GM18517 (cell line): ENCODE measurements at regions not wholly inside any gene's neighbourhood (a gene's known extent, or its start where the extent isn't known, plus 50 kb on each side); places are given as distances from the start of the nearest gene placed in this dataset.

Experiments used
- ATAC-seq: cut with Tn5 transposase; IDR thresholded peaks from one replicate; pipeline ENCODE4 v1.9.1; 2021; ENCODE audit warnings: mild to moderate bottlenecking, moderate library complexity; ENCODE audit not compliant: unreplicated experiment

DNA sequence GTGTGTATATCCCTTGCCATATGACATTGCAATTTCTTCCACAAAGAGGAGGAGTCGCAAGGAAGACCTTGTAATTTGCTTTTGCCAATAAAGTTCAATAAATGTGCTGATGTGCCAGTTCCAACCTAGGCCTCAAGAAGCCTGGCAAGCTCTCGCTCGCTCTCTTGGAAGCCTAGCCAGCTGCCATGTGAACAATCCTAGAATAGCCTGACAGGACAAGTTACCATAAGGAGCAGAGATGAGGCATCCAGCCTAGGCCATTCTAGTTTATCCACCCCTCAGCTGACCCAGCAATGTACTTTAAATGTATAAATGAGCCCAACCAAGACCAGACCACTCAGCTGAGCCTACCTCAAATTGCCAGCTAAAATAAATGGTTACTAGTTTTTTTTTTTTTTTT, 145.7 kb upstream of the QRFPR start:
- ATAC-seq: no peak

DNA sequence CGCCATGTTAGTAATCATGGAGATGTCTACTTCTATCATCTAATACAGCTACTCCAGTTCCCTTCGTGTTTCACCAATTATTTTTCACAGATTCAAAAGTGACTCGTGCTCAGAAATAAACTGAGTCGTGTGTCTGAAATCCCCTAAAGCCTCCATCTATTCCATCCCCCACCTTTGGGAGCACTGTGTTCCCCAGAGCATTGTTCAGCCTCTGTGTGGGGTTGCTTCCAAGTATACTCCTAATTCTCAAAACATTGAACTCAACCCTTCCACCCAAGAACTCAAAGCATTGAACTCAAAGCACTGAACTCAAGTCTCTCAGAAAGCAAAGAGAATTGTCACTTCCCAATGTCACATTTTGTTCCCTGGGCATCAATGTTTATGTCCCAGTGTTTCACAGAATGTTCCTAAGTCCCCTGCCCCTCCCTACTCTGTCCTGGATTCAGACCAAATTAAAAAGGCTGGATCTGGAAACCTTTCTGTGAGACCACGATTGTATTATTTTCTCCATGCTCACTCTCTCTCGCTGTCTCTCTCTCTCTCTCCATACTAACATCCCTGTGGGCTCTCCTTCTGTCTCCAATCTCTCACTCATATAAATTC, 138.5 kb upstream of the QRFPR start:
- ATAC-seq: no peak

DNA sequence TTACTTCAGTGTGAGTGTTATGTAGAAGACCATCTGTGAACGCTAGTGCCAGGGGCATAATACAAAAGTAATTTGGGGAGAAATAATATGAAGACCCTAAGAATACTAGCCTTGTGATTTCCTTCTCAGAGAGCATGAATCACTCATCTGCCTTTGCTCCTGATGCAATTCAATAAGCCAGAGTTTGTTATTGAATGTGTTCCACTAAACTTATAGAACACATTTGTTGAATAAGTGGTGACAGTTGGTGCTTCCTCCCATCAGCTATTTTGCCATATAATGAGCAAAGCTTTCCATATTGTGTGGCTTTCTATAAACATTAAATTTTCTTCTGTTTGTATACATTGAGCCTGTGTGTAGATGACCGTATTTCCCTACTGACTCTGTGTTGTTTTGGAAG, 136.4 kb upstream of the QRFPR start:
- no peak for ATAC-seq

DNA sequence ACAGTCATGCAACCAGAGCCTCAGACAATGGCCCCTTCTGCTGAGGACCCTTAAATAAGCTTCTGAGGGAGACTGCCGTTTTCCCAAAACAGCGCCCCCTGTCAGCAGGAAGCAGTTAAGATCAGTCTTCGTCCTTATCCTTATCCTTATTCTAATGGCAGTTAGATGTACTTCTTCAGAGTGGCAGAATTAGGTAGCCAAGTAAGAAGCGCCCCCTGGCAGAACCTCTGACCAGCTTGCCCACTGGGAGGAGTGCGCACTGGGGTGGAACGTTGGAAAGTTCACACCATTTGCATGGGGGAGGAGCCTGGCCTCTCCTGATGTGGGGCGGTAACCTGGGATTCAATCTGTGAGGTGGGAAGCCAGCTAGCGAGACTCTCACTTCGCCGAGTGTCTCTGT, 133.6 kb upstream of the QRFPR start:
- no peak for ATAC-seq

DNA sequence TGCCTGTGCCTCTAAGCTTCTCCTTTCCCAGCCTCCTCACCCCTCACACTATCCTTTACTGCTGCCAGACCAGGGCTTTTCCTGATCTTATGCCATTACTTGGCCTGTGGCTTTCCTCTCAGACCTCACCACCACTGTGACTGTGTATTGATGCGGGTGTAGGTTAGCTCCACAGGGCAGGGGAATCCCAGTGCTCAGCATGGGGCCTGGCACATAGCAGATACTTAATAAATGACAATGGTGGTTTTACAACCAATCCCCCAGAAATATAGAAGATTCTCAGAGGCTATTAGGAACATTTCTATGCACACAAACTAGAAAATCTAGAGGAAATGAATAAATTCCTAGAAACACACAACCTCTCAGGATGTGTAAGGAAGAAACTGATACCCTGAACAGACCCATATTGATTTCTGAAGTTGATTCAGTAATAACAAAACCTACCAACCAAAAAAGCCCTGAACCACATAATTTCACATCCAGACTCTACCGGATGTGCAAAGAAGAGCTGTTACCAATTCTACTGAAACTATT, 129.6 kb upstream of the QRFPR start:
- ATAC-seq: peak; percentile 71

DNA sequence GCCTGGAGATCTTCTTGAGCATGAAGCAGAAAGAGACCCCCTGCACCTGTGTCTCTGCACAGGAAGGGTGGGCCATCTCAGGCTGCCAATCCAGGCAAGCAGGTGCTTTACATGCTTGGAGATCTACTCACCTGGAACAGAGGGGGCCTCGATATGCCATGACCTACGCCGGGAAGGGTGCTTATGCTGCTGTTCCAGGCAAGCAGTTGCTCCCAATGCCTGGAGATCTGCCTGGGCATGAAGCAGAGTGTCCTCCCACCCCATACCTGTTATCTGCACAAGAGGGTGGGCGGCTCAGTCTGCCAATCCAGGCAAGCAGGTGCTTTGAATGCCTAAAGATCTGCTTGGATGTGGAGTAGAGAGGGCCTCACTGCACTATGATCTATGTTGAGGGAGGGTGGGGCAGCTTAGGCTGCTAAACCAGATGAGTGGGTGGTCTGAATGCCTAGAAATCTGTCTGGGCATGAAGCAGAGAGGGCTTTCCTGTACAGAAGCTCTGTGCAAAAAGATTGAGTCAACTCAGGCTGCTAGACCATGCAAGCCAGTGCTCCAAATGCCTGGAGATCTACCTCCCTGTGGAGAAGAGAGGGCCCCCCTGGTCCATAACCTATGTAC, 104.5 kb upstream of the QRFPR start:
- no peak for ATAC-seq

DNA sequence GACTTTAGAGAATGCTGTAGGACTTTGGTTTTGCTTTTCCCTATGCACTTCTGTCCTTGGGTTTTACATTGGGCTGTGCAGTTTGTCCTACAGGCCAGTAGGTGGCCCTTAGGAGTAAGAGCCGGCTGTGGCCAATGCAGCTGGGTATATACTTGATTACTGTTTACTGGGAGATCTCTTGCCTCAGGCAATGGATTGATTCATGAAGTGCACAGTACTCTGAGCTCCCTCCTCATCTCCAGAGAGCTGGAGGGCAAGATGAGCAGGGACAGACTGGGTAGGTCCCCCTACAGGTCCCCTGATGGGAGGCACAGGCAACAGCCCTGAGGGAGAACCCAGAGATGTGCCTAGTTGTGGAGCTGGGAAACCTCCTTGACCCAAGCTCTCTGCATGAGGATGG, 103.8 kb upstream of the QRFPR start:
- ATAC-seq: peak; percentile 95

DNA sequence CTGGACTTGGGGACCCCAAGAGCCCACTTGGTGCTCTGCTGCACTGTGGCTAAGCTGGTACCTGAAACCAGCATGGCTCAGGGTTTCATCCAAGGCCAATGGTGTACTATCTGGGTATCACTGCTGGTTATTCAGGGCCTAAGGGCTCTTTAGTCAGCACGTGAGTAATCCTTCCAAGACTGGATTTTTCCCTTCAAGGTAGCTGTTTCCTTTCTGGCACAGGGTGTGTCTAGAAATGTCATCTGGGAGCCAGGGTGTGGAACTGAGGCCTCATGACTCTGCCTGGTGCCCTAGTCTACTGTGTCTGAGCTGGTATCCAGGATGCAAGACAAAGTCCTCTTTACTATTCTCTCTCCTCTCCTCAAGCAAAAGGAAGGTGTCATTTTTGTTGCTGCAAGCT, 99.0 kb upstream of the QRFPR start:
- ATAC-seq: no peak

DNA sequence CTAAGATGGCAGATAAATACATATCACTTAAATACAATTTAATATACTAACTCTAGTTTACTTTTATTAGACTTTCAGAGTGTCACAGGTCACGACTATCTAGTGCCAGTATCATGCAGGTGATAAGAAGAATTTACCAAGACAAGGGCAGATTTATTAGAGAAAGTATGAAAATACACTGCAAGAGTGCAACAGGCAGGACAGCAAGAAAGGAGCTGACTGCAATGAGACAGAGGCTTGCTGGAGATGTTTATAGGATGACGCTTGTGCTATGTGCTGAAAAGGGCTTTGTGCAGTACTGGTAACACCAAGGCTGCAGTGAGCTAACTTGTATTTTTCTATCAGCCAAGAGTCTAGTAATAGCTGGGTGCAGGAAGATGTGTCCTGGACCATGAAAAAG, 96.7 kb upstream of the QRFPR start:
- ATAC-seq: no peak

DNA sequence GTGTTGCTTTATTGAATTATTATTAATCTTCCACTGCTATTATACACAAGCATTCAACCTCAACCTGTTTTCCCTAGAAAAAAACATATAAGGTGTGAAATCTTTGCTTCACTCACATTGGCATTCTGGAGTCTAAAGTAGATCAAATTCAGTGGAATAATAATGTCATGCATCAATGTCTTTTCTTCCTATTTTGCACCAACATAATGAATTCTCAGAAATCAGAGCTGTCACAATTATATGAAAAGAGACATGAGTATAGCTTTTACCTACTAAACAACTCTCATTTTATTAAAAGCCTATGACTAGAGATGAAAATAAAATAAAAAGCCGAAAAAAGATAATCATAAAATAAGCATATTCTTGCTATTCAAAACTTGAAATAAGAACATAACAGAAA, 96.3 kb upstream of the QRFPR start:
- no peak for ATAC-seq

DNA sequence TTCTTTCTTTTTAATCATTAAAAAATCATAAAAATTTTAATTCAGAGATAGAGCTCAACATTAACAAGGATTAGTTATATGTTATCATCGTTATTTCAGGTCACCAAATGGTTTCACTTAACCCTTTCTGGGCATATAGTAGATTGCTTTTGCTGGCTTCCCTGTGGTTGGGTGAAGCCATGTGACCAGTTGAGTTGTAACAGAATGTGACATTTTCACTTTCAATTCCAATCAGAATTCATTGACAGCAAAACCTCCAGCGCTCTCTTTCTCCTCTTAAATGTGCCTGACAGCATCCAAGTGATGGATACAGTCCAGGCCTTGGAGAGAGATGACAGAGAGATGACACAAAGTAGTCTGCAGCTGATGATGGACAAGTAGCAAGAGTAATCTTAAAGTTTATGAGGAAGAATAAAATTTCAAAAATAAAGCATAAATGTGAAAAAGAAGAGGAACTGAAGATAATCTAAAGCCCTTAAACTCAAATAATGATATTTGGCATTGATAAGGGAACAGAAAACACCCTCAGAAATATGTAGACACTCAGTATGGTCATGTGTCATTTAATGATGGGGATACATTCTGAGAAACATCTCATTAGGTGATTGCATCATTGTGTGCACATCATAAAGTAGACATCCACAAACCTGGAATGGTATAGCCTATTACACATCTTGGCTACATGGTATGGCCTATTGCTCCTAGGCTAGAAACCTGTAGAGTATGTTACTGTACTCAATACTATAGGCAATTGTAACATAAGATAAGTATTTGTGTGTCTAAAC, 92.3 kb upstream of the QRFPR start:
- ATAC-seq: peak; percentile 59

DNA sequence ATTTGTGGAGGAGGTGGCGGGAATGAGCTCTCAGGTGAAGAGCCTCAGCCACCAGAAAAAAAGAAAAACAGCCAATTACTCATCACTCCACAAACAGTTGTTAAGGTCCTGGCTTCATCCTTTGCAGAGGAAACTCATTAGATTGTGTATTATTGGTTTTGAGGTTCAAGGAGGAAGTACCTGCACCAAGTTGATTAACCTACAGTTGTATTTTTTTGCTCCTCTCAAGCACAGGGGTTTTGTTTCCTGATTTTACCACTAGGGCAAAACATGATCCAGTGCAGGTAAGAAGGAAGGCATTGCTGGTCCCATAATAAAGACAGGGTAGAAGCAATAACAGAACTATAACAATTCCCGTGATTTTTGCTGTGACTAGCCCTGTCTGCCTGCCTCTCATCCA, 84.0 kb upstream of the QRFPR start:
- ATAC-seq: no peak

DNA sequence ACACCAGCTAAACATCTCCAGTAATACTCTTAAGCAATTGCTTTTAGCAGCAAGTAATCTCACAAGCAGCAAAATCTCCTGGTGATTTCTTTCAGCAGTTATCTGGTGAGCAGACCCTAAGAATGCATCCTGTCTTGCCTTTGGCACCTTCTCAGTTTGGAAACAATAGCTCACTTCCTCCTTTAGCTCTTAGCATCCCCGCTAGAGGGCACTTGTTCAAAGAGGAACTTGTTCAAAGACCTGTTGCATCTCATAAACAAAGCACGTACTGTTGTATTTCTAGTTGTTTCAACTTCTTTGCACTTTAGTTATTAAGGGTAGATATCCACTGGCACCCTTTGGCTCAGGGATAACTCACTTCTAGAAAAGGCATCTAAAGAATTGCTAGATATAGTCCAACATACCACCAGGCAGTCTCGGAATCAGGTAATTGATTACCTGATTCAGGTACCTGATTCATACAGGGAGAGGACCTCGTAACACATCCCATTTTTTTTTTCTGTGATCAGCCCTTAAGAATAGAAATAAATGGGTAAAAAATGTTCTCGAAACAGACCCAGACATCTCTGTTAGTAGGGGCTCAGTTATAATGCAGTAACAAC, 81.9 kb upstream of the QRFPR start:
- peak; percentile 95 for ATAC-seq

DNA sequence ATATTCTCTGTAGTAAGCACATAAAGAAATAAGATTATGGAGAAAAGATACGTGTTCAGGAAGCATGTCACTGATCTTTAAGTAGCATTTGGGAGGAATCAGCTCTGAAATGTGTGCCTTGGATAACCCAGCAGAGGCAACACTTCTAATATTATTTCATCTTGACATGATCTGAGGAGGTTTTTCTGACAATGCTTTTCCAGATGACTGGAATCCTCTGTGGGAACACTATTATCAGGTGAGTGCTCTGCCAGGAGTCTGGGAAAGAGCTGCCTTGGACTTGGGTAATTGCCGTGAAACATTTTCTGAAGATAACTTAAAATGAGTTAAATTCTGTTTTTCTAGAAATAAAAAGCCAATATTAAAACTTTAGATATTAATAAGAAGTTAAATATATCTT, 78.2 kb upstream of the QRFPR start:
- ATAC-seq: no peak

DNA sequence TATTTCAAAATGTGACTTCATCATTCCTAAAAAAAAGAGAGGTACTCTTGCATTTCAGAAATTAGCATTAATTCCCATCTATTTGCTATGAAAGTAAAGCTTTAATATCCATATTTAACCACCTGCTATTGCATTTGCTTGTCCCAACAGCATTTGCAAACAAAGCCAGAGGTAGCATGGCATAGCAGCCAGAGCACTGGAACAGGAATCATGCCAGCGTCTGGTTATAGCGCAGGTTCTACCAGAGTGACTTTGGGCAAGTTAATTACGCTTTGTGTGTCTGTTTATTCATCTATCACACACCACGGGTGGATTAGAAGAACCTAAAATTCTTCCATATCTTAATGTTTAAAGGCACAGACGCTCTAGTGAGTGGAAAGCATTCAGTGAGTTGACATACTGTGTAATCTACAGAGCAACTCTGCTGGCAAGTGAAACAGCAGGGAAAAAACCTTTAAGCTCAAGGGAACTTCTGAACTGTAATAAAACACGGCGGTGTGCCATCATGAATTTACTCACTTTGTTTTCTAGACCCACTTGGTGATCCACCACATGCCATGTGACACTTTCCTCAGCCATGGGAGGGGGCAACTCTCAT, 76.6 kb upstream of the QRFPR start:
- ATAC-seq: no peak

DNA sequence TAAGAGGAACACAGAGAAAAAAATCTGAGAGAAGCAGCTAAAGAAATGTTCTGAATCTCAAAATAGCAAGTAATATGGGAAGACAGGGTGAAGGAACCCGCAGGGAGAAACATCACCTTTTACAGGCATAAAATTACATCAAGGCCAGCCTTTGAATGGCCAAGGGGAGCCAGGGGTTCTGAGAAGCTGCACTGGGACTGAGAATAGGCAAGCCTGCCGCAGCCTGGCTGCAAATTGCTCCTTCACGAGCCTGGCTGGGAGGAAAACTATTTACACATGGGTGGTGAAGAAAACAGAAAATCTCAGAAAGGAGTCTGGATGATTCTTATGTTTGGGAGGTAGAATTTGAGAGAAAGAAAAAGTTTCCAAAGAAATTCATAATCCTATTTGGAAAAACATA, 74.5 kb upstream of the QRFPR start:
- no peak for ATAC-seq

DNA sequence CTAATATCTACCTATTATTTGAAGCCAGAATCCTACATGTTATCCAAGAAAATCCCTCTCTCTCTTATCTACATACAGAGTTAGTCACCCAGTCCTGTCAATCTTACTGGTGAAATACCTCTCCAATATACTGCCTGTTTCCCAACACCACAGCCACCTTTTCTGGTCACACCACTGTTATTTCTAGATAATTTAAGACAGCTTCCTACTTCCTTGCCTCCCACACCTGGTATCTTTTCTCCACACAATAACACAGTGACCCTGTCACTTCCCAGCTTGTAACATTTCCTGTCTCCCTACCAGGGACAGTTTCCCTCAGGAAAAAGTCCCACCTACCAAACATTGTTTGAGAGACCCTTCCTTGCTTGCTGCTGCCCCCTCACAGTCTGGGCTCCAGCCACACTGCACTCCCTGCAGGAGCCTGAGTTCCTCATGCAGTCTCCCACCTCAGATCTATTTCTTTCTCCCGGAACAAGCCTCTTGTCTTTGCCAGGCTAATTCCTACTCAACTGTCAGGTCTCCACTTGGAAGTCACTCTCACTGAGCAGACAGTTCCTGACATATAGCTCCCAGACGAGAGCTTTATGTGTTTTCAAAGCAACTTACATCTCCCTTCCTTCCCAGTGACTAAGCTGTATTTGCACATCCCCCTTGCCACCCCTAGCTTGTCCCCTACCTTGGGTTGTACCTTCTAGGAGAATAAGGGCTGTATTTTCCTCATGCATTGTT, 73.6 kb upstream of the QRFPR start:
- no peak for ATAC-seq

DNA sequence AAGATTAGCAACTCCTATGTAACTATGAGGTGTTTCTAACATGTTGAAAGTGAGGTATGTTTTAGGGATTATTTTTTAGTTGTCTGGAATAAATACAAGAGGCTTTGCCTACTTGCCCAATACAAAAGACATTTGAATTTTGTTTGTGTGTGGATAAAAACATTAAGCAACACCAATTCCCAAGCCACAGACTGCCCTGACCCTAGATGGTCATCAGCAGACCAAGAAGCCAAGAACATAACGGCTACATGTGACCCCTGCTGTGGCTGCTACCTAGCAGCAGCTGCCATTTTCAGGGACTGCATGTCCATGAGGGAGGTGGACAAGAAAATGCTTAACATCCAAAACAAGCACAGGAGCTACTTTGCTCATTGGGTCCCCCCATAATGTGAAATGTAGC, 70.5 kb upstream of the QRFPR start:
- no peak for ATAC-seq

DNA sequence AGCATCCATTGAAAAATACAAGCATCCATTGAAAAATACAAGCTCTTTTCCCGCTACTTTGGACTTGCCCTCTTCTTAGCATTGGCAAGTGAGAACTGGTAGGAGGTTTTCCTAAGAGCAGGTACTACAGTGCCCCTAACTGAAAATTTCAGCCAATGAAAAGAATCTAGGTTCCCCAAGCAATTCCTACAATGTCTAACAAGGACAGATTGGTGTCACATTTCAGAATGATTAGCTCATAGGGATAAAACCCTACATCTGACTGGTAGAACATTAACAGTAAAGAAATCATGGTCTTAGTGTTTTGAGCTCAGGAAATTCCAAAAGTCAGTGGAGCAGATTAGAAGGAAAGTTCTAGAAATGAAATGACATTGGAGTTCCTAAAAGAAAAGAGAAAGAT, 68.6 kb upstream of the QRFPR start:
- ATAC-seq: no peak

DNA sequence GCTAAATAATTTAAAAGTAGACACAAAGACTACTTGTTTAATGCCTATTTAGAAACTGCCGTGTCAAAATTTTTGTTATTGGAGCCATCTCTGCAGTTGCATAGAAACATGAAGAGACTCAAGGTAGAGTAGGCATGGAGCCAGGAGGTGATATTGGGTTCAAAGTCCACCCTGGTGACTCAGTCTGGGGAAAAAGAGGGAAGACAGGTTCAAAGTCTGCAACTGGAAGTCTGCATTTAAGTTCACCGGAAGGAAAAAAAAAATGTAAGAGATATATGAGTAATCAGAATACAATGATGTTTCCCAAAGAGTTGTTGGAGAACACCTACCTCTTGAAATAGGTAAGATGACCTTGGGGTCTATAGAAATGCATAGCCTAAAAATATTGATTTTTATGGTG, 67.4 kb upstream of the QRFPR start:
- ATAC-seq: no peak

DNA sequence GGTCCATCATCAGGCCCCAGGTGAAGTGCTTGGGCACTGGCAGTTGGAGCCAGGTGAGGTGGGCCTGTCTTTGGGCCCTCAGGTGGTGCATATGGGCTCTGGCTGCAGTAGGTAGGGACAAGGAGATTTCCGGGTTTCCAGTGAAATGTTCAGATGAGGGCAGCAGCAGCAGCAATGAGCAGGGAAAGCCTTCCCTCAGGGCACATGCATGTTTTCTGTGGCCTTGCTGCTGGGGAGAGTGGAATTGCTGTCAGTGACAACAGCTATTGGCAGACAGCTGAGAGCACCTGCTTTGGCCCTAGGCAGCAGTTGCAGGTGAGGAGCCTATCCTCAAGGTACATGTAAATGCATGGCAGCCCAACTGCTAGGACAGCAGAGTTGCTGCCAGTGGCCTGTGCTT, 58.9 kb upstream of the QRFPR start:
- no peak for ATAC-seq
